K562 (cell line): ENCODE measurements at regions not wholly inside any gene's neighbourhood (a gene's known extent, or its start where the extent isn't known, plus 50 kb on each side); places are given as distances from the start of the nearest gene placed in this dataset.

Experiments used
- ATAC-seq: fragments of 200-7000 bp; cut with Tn5 transposase; 3 replicates; pipeline ENCODE4 v1.9.1; 2020; ENCODE audit warnings: moderate library complexity
- BruUV-seq: library from RNA; stranded (reverse); fragments of 400-500 nt; replicated peaks from 2 replicates; lab custom pipeline; 2021; lab: Mats Ljungman, UMichigan
- CTCF ChIA-PET: fragments of 300-600 bp; formaldehyde crosslinking; extraction: SDS; loops from one replicate; lab custom pipeline; 2021; ENCODE audit warnings: low intra/inter-chr PET ratio; lab: Yijun Ruan, JAX
- POLR2A ChIA-PET: fragments of 300-600, 350-650 bp; sonication (Branson Sonifier 250); formaldehyde crosslinking; extraction: SDS; loops from one replicate; lab custom pipeline; 2021; ENCODE audit warnings: antibody characterized with exemption, inconsistent platforms; lab: Yijun Ruan, JAX
- DNase-seq, 4 experiments: peaks; one replicate each; pipeline versions ENCODE4 v3.0.0 to v3.0.0-alpha.2; 2011 to 2018; ENCODE audit warnings: low spot score in 3 of 4, mixed read lengths in 3 of 4; ENCODE audit errors: extremely low read depth in 1 of 4
- FAIRE-seq: peaks from 2 replicates; lab custom pipeline; 2011; peaks lifted over from hg19 to GRCh38; lab: Jason Lieb, UNC
- H2AFZ ChIP-seq: 2 replicates; pipeline ENCODE4 v1.6.0; 2011; ENCODE audit warnings: low read depth, low read length, control low read depth, inconsistent platforms
- H3K27ac ChIP-seq: fragments of 200-600 bp; 3 replicates; pipeline ENCODE4 v1.8.0; 2011; ENCODE audit warnings: low read depth, mild to moderate bottlenecking, control low read depth, inconsistent platforms, low read length, moderate library complexity, mixed read lengths; ENCODE audit errors: extremely low read depth
- H3K27me3 ChIP-seq, 2 experiments: fragments of 300-600 bp in 1 of 2; 2 replicates in 1 of 2; 3 replicates in 1 of 2; pipeline versions ENCODE4 v1.6.0 to v1.8.0; 2011; ENCODE audit warnings: inconsistent platforms in 2 of 2, low read length in 2 of 2, mild to moderate bottlenecking in 1 of 2, mixed read lengths in 1 of 2, moderate library complexity in 1 of 2; ENCODE audit not compliant: control insufficient read depth in 2 of 2, insufficient read depth in 2 of 2
- H3K36me3 ChIP-seq: fragments of 300-600 bp; 3 replicates; pipeline ENCODE4 v1.8.0; 2011; ENCODE audit warnings: mild to moderate bottlenecking, low read length, inconsistent platforms; ENCODE audit not compliant: control insufficient read depth, insufficient read depth
- H3K4me1 ChIP-seq, 2 experiments: fragments of 200-600 bp in 1 of 2; replicated peaks in 1 of 2; 2 replicates in 1 of 2; 3 replicates in 1 of 2; pipeline versions ENCODE4 v1.5.1 to v1.8.0; 2011; ENCODE audit warnings: inconsistent platforms in 2 of 2, low read length in 2 of 2, mild to moderate bottlenecking in 1 of 2, mixed read lengths in 1 of 2, moderate library complexity in 1 of 2; ENCODE audit not compliant: control insufficient read depth in 2 of 2, insufficient read depth in 2 of 2
- H3K4me2 ChIP-seq: 2 replicates; pipeline ENCODE4 v1.6.1; 2011; ENCODE audit warnings: low read length, control low read depth, inconsistent platforms, mixed read lengths; ENCODE audit not compliant: insufficient read depth
- H3K4me3 ChIP-seq: fragments of 200-600 bp; sonication (generic), shearing (Covaris generic); 2 replicates; pipeline ENCODE4 v1.5.1; 2016; ENCODE audit warnings: control low read depth, inconsistent platforms
- H3K79me2 ChIP-seq: fragments of 200-600 bp; 3 replicates; pipeline ENCODE4 v1.8.0; 2011; ENCODE audit warnings: low read length, inconsistent platforms; ENCODE audit not compliant: control insufficient read depth, insufficient read depth
- H3K9ac ChIP-seq, 2 experiments: 2 replicates each; pipeline versions ENCODE4 v1.6.0 to v1.6.1; 2011; ENCODE audit warnings: low read depth in 2 of 2, low read length in 2 of 2, control low read depth in 1 of 2, inconsistent platforms in 1 of 2, mild to moderate bottlenecking in 1 of 2, mixed read lengths in 1 of 2; ENCODE audit not compliant: insufficient read depth in 1 of 2
- H3K9me1 ChIP-seq: one replicate; pipeline ENCODE4 v1.6.0; 2011; ENCODE audit warnings: inconsistent platforms, mild to moderate bottlenecking, low read length, moderate library complexity; ENCODE audit not compliant: control insufficient read depth, insufficient read depth
- H3K9me3 ChIP-seq: replicated peaks from 2 replicates; pipeline ENCODE4 v1.5.1; 2011; ENCODE audit warnings: low read depth, low read length, inconsistent platforms; ENCODE audit not compliant: control insufficient read depth, insufficient read depth
- H4K20me1 ChIP-seq: replicated peaks from 2 replicates; pipeline ENCODE4 v1.6.1; 2011; ENCODE audit warnings: low read length, inconsistent platforms, mixed read lengths; ENCODE audit not compliant: control insufficient read depth, insufficient read depth
- ARID4B ChIP-seq: sonication (generic); formaldehyde crosslinking; IDR thresholded peaks from 2 replicates; pipeline ENCODE4 v1.8.0; 2022; ENCODE audit warnings: mild to moderate bottlenecking, missing genetic modification reagents
- EP400 ChIP-seq: fragments of 450-650 bp; IDR thresholded peaks from 2 replicates; pipeline ENCODE4 v1.6.1; 2017; ENCODE audit warnings: antibody characterized with exemption, mild to moderate bottlenecking, moderate library complexity
- ETS1 ChIP-seq: conservative IDR thresholded peaks from 2 replicates; pipeline ENCODE4 v1.6.1; 2011; ENCODE audit warnings: low read depth, mild to moderate bottlenecking, low read length; ENCODE audit not compliant: control insufficient read depth
- HSF4 ChIP-seq: fragments of 250-450 bp; sonication (Bioruptor Pico); IDR thresholded peaks from 2 replicates; pipeline ENCODE4 v2.1.2; 2022; ENCODE audit warnings: mild to moderate bottlenecking, moderate library complexity, borderline replicate concordance
- MXD1 ChIP-seq: fragments of 250-450 bp; sonication (Bioruptor Pico); IDR thresholded peaks from 2 replicates; pipeline ENCODE4 v1.8.0; 2021; ENCODE audit warnings: borderline replicate concordance, mild to moderate bottlenecking, moderate library complexity; ENCODE audit not compliant: poor library complexity, severe bottlenecking
- NR0B1 ChIP-seq: fragments of 450-650 bp; IDR thresholded peaks from one replicate; pipeline ENCODE4 v1.6.1; 2018; ENCODE audit warnings: mild to moderate bottlenecking, moderate library complexity; ENCODE audit not compliant: partially characterized antibody
- PML ChIP-seq: IDR thresholded peaks from 2 replicates; pipeline ENCODE4 v1.6.1; 2012; ENCODE audit warnings: low read length, inconsistent platforms
- PYGO2 ChIP-seq: fragments of 450-650 bp; IDR thresholded peaks from 2 replicates; pipeline ENCODE4 v1.6.1; 2016; ENCODE audit warnings: mild to moderate bottlenecking, missing genetic modification characterization, moderate library complexity, missing compliant biosample characterization
- SRSF3 ChIP-seq: fragments of 200-400 bp; formaldehyde crosslinking; IDR thresholded peaks from 2 replicates; pipeline ENCODE4 v1.6.1; 2016; ENCODE audit warnings: mild to moderate bottlenecking, low read length, moderate library complexity; ENCODE audit not compliant: insufficient read depth
- TFAP4 ChIP-seq: sonication (generic); formaldehyde crosslinking; IDR thresholded peaks from 2 replicates; pipeline ENCODE4 v1.8.0; 2022; ENCODE audit warnings: missing genetic modification reagents, mild to moderate bottlenecking, moderate library complexity, borderline replicate concordance
- ZNF655 ChIP-seq: fragments of 250-450 bp; sonication (Bioruptor Pico); IDR thresholded peaks from 2 replicates; pipeline ENCODE4 v1.5.0; 2021
- ZNF707 ChIP-seq: fragments of 250-450 bp; sonication (Bioruptor Pico); conservative IDR thresholded peaks from 2 replicates; pipeline ENCODE4 v1.8.0; 2022; ENCODE audit warnings: inconsistent platforms, mild to moderate bottlenecking, moderate library complexity
- WGBS: fragments of 100-300 bp; shearing (Covaris generic); methylation state at CpG from one replicate; pipeline ENCODE4 v1.1.6; 2016; ENCODE audit warnings: low coverage, mixed read lengths; ENCODE audit not compliant: insufficient coverage; ENCODE audit errors: missing lambda C conversion rate; 5-methylcytosine and 5-hydroxymethylcytosine counted together
- in situ Hi-C: fragments of 300-500 bp; cut with MboI; formaldehyde crosslinking; loops from 4 replicates; pipeline ENCODE4 v1.15.0; 2018; ENCODE audit warnings: inconsistent platforms, mixed read lengths
- intact Hi-C: fragments of 100-400 bp; cut with micrococcal nuclease; formaldehyde crosslinking; loops from 2 replicates; pipeline ENCODE4 v1.14.2; 2022

- H3K27me3 ChIP-seq, result no peaks in the 10 kb centered on the region
- in situ Hi-C loops, result no loop called here
- CTCF ChIA-PET, result no interaction called here
- H3K9ac ChIP-seq, result no peak overlapping the region
- H2AFZ ChIP-seq, result no peak overlapping the region
- no peaks in the 10 kb centered on the region for H3K79me2 ChIP-seq
- no peaks in the 10 kb centered on the region for H4K20me1 ChIP-seq
- H3K27ac ChIP-seq, result no peak overlapping the region
- no peaks in the 10 kb centered on the region for H3K36me3 ChIP-seq
- H3K4me2 ChIP-seq, result no peak overlapping the region
- H3K9me1 ChIP-seq, result no peaks in the 10 kb centered on the region
- intact Hi-C loops, result no loop called here
- no peak for ATAC-seq
- 0% methylated on average over 1 of the region's 3 CpGs for WGBS
- no peak for FAIRE-seq
- no peaks in the 10 kb centered on the region for H3K4me1 ChIP-seq
- no peak for DNase-seq
- no peak overlapping the region for H3K4me3 ChIP-seq
- H3K9me3 ChIP-seq, result no peaks in the 10 kb centered on the region
- POLR2A ChIA-PET, result no interaction called here
- BruUV-seq, result no TSS peak
- TF ChIP-seq ARID4B, result no peak
- TF ChIP-seq SRSF3, result no peak
- TF ChIP-seq PML, result no peak
- no peak for TF ChIP-seq TFAP4
- TF ChIP-seq EP400, result no peak
- no peak for TF ChIP-seq ZNF655 (CRISPR knock-in tag)
- no peak for TF ChIP-seq MXD1
- TF ChIP-seq NR0B1, result no peak
- TF ChIP-seq ETS1, result no peak
- TF ChIP-seq PYGO2 (tag), result no peak
- no peak for TF ChIP-seq ZNF707 (CRISPR knock-in tag)
- TF ChIP-seq HSF4 (CRISPR knock-in tag), result no peak
Observed at GRCh38 chr3:63029326-63029725, 154.1 kb upstream of the CADPS start.
